GM18505 (cell line): ENCODE measurements at regions not wholly inside any gene's neighbourhood (a gene's known extent, or its start where the extent isn't known, plus 50 kb on each side); places are given as distances from the start of the nearest gene placed in this dataset.

Source experiments
- ATAC-seq: cut with Tn5 transposase; IDR thresholded peaks from one replicate; pipeline ENCODE4 v1.9.1; 2021; ENCODE audit not compliant: unreplicated experiment
- POLR2A ChIP-seq: IDR thresholded peaks from 4 replicates; pipeline ENCODE4 v1.6.1; 2011; ENCODE audit warnings: borderline replicate concordance; ENCODE audit not compliant: insufficient read depth, insufficient read length; ENCODE audit errors: extremely low read depth

DNA sequence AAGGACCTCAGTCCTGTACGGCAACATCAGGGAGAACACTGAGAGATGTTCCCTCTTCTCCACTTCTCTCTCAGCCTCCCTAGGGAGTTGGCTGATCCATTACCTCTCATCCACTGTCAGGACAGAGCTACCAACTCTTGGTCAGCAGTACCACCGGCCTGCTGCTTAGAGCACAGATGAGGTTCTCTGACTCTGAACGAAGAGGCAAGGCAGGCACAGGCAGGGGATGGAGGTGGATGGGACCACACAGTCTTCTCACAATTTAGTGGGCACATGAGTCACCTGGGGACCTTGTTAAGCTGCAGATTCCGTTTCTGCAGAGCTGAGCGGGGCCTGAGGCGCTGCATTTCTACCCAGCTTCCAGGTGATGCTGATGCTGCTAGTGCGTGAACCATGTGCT is 128.6 kb upstream of the CCL2 start:
- ATAC-seq, result no peak
- no peak for TF ChIP-seq POLR2A

DNA sequence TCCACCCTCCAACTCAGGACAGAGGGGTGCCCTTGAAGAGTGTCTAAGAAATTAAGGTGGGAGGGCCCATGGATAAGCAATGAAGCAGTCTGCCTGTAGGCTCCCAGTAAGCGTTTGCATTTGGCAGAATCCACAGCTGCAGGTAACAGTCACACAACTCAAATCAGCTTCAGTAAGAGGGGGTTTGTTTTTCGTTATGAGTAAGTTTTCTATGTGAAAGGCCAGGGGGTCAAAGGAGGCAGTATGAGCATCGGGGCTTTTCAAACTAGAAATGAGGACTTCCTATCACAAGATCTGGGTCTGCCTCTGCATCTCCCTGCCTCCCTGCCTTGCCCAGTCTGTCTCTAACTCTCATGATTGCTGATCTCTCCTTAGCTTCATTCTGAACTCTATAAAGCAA is 128.1 kb upstream of the CCL2 start:
- ATAC-seq, result no peak
- TF ChIP-seq POLR2A, result no peak

DNA sequence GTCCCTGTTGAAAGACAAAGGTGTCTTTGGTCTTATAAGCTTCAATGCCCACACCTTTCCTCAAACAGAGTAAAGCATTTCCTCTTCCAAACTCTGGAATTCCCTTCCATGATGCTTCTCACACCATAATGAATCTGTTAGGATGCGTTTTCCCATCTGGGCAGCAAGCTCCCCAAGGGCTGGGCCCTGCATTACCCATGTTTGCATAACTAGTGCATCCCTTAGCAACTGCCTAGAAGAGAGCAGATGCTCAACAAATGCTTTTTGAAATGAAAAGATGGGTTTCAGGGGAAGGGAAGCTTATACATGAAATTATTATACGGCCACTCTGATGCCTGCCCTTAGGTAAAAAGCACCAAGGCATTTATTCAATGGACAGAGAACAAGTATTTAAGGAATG is 124.5 kb upstream of the CCL2 start:
- ATAC-seq, result no peak
- TF ChIP-seq POLR2A, result no peak

DNA sequence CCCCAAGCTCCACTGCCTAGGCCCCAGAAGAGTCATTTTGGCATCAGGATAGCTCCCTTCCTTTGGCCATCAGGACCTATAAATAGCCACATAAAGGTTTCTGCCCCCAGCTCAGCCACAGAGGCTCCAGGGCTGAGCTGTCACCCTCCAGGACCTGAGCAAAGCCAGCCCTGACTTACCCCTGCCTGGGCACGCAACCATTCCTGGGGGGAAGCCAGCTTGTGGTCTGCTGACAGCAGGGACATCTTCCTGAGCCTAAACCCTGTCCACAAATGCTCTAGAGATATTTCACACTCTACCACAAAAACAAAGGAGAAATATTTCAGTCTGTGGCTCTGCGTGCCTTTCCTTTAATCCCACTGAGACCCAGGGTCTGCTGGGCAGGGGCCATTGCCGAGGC is 123.7 kb upstream of the CCL2 start:
- no peak for TF ChIP-seq POLR2A
- ATAC-seq, result no peak

DNA sequence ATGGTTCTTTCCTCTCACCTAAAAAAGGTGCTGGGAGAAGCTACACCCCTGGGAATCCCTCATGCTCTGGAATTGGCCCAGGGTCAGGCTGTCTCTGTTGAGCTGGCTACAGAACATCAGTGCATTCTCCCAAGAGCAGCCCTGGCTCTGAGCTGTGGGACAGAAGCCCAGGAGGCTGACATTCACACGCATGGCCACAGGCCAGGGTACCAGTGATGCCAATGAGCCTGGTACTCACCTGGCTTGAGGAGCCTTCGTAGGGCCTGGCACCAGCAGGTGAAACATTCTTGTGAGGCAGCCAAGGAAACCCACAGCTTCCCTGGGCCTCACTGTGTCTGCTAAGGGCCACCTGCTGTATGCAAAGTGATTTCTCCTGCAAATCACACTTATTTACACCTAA is 121.7 kb upstream of the CCL2 start:
- no peak for ATAC-seq
- no peak for TF ChIP-seq POLR2A

DNA sequence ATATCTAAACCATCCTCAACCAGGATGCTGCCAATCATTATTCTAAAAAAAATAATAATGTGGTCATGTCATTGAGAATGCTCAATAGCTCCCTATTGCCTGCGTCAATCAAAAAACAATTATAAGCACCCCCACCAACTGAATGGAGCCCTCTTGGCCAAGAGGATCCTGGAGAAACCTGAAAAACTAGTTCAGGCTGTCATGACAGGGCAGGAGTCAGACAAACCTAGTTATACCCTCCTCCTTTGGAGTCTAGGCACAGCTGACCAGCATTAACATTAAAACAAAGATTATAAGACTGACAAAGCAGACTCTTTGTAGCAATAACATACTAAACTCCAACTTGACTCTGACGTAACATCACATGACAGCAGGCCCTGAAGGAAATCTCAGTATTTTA is 119.2 kb upstream of the CCL2 start:
- no peak for TF ChIP-seq POLR2A

DNA sequence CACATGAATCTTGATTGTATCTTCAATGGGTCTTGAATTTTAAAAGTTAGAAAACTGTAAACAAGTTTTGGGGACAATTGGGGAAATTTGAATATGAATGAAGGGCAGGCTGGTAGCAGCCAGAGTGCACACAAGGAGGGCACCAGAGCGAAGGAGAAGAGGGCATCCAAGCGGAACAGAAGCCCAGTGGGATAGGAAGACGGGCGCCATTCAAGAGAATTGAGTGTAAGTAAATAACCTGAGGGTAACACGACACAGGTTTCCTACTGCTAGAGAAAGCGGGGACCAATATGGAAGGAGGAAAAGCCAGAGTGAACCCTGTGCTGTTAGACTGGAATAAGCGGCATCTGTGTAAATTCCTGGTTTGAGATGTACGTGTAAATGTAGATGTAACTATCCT is 115.1 kb upstream of the CCL2 start:
- ATAC-seq, result no peak
- TF ChIP-seq POLR2A, result no peak

More for the DNA sequence above, 119.2 kb upstream of the CCL2 start:
- ATAC-seq, result no peak

DNA sequence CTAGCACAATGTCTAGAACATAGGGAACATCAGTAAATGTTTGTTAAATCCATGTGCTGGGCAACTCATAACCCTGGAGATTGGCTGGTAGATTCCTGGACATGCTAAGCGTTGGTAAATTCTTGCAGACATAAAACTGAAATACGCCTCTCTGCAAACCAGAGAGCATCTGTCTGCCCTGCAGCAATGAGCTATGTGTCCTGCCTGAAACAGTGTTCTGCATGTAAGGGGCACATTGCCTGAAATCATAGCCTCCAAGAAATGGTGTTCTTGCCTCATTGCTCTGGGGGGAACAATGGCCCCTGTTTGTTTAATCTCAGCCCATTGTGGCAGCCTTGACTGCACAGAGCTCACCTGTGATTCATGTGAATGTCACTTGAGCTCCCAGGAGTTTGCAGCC is 113.5 kb upstream of the CCL2 start:
- no peak for TF ChIP-seq POLR2A
- no peak for ATAC-seq

DNA sequence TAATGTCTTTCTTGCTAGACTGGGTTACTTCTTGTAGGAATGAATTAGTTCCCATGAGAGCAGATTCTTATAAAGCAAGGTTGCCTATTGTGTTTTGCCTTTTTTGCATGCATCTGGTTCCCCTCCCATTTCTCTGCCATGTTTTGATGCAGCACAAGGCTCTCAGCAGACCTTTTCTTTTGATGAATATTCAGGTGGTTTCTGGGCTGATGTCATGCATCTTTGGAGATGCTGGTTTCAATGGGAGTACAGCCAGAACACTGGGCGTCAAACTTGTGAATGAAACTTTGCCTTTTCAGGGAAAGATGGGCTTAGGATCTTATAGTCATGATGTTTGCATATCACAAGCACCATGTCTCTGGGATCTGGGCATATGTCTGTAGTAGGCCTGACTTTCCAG is 111.7 kb upstream of the CCL2 start:
- TF ChIP-seq POLR2A, result no peak
- ATAC-seq, result no peak

DNA sequence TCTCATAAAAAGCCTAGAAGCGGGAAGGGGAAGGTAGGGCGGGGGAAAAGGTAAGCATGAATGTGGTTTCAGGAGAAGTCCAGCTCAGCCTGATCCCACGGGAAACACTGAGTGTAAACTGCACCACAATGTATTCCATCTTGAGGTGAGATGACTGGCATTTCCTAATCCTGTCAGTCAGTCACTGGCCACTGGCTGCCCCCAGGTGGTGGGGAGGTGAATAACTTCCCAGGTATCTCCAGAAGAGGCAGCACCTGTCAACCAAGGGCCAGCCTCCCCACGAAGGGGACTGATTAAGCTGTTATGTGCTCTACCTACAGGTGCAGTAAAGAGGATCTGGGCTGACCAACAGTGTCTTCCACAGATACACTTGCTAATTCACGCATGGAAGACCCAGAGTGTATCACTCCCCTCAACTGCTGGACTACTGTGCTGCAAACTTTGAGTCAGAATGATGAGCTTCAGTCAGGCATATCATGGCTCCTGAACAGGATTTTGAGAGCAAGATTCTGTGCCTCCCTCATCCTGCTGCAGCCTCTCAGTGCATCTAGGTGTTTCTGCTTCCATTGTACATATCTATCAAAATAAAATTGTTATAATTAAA is 108.5 kb upstream of the CCL2 start:
- TF ChIP-seq POLR2A, result no peak
- no peak for ATAC-seq

DNA sequence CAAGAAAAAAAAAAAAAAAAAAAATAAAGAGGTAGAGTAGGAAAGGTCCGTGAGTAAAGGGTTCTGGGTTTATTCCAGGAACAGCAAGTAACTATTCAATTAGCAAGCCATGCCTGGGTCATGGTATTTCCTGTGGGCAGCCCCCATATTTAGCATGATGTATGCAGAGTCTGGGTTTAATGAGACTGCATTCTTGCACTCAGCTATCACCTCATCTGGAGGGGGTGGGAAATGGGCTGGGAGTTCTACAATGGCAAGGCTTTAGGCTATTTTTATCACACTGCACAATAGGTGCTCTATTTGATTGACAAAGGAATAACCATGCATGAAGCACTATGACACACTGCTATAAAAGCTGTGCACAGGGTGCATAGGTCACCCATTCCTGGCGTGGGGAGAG is 104.0 kb upstream of the CCL2 start:
- no peak for ATAC-seq
- no peak for TF ChIP-seq POLR2A

DNA sequence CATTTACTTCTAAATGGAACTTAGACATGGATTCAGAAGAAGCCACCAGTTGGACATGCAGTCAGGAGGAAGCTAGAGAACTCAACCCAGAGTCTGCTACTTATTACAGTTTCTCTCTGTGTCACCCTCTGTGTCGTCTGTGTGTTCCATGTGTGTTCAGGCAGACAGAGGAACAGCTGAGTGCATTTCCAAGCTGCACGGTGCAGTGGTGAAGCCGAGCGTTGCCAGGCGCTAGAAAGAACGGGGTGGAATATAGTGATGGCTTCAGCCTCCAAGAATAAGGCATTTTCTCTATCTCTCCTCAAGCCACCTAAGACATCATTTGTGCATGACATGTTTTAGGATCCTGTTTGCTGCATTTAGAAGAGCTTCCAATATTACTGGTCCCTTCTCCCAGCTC is 101.1 kb upstream of the CCL2 start:
- TF ChIP-seq POLR2A, result no peak
- no peak for ATAC-seq

DNA sequence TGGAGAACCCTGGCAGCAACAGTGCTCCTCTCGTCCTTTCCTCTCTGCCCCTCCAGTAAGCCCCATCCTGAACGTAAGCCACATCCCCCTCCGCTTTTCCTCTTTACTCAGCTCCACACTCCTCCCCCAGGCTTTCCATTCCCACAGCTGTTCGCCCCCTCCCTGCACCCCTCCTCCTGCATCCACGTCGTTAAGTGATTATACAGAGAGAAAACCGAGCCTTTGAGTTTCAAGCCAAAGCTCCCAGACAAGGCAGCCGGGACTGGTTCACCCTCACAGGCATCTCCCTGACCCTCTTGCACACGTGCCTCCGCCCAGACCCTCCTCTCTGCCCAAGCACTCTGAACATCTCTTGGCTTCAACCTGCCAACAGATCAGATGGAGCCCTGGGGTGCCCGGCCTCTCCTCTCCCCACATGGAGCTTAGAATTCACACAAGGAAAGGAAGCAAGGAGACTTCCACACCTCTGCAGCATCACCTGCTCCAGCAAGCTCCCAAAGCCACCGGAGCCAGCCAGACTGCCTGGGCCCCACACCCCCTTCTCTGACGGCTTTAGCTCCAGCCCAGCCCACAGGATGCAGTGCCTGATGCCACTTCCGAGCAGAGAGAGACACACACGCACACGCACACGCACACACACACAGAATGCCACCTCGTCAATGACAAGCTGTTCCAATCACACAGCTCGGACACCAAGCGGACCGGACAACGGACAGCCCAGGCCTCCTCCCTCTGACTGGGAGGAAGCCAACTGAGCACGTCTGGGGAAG is 99.9 kb upstream of the CCL2 start:
- no peak for ATAC-seq
- no peak for TF ChIP-seq POLR2A

DNA sequence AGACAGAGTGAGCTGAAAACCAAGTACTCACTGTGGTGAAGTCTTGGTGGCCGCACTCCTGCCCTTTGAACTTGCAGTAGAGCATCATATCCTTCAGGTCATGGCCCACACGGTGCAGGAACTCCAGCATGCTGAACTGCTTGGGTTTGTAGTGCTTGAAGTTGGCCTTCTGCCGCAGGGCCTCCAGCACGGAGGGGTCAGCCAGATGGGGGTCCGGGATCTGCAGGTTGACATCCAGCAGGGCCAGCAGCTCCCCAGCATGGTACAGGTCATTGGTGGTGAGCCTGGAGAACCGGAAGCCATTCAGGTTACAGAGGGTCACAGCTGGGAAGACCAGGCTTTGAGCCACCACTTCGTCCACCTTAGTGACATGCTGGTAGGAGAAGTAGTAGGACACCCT is 99.1 kb upstream of the CCL2 start:
- no peak for ATAC-seq
- no peak for TF ChIP-seq POLR2A
